ENCODE measurements at regions not wholly inside any gene's neighbourhood (a gene's known extent, or its start where the extent isn't known, plus 50 kb on each side); places are given as distances from the start of the nearest gene placed in this dataset.

DNA sequence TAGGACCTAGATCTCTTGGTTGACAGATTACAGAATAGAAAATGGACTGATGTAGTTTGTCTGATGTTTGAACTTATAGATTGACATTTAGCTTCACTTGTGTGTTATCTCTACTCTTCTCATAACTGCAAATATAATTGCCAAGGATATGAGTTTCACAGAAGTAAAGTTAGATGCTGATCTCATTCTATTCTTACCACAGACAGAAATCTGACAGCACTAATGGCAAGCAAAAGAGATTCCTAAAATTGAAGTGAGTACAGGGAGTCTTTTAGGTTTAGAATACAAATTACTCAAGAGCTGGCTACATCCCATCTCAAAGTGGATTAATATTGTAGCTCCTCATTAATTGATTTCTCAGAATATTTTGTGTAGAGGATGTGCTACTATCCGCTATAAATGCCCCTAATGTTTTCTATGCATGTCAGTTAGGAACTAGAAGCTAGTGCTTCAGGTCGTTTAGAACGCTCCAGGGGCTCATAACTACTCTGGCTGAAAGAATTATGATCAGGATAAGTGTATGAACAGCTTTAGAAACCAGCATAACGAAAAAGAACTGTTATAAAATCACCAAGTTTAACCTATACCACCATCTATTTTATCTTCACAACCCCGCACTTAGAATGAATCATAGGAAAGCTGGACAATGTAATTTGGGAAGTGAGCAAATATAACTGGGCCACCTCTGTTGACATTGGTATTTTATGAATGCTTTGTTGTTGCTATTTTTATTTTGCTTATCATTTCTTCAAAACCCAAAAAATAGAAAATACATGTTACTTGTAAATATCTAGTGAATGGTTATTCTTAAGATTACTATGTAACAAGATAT lies 378.8 kb upstream of the REG3G start:
- H3K4me3 ChIP-seq (ENCODE audit: low read depth, low read length), result no peak overlapping the region
- no peak for DNase-seq (ENCODE audit: low read depth)
- no peak for TF ChIP-seq CTCF (conservative IDR thresholded peaks at IDR 0.05; ENCODE audit: low read depth, low read length)

- DNase-seq (ENCODE audit: low read depth), result no peak
- no peak overlapping the region for H3K4me3 ChIP-seq (ENCODE audit: low read depth, low read length)
- no peak for TF ChIP-seq CTCF (conservative IDR thresholded peaks at IDR 0.05; ENCODE audit: low read depth, low read length)
Observed at GRCh38 chr2:78648558-78648957, 376.9 kb upstream of the REG3G start.

GRCh38 chr2:78654941-78655340 lies 370.6 kb upstream of the REG3G start:
- no peak for DNase-seq (ENCODE audit: low read depth)
- no peak for TF ChIP-seq CTCF (conservative IDR thresholded peaks at IDR 0.05; ENCODE audit: low read depth, low read length)
- H3K4me3 ChIP-seq (ENCODE audit: low read depth, low read length), result no peak overlapping the region

DNA sequence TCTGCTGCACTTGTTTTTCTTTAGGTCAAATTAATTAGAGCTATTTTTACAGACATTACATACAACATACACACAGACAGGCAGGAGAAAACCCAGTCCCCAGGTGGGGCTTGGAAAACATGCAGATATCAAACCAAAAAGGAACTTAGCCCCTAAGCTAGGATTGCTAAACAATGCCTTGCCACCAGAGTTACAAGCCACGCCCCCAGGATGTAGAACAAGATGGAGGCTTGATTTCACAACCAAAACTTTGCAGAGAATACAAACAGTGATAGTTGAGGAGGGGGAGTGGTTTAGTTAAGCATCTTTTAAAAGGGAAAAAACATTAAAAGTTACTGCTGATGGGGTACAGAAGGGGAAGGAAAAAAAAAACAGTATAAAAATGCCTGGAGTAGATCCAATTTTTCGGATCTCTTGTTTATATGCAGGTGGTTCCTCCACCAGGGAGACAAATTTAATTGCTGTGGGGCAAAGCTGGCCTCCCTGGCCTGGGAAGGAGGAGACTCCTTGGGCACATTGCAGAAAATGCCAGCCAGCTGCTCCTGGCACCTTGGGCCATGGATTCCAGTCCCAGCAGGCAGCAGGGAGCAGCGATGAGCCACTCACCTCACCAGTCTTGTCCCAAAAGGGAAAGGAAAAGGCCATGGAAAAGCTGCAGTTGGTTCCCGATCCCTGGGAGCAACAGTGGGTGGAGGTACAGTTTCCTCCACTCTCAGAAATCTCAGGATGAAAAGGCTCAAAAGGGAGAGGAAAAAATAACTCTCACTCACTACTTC lies 348.4 kb upstream of the REG3G start:
- TF ChIP-seq CTCF (conservative IDR thresholded peaks at IDR 0.05; ENCODE audit: low read depth, low read length), result no peak
- DNase-seq (ENCODE audit: low read depth), result no peak
- no peak overlapping the region for H3K4me3 ChIP-seq (ENCODE audit: low read depth, low read length)

DNA sequence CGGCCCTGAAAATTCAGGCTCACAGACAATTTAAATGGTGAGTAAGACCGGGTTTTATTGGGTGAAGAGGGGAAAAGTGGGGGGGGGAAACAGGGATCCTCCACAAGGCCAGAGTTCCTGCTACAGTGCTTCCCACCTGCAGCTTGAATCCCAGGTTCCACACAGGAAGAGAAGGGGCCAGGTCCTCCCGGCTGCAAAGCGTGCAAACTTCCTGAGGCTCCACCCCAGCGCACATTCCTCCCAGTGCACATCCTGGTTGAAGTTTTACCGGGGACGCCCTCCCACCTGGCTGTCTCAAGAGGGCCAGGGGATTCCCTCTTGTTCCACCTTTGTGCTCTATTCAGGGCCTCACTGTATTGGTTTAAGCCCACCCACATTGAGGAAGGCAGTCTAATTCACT lies 347.7 kb upstream of the REG3G start:
- H3K4me3 ChIP-seq (ENCODE audit: low read depth, low read length), result no peak overlapping the region
- no peak for DNase-seq (ENCODE audit: low read depth)
- TF ChIP-seq CTCF (conservative IDR thresholded peaks at IDR 0.05; ENCODE audit: low read depth, low read length), result no peak

DNA sequence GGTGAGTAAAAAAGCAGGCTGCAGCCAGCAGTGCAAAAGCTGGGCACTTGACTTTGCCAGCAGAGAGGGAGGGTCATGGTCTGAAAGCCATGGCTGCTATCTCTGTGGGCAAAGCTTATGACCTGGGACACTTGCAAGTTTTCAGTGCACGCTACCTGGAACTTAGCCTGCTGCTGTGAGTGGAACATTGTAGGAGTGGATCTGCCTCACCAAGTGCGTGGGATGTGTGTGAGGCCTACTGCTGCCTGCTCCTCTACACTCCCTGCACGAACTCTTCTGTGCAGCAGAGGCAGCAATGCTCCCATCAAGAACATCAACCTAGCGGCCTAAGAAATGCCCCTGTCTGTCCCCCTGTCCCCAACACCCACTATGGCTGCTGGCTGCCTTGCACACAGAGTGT lies 344.1 kb upstream of the REG3G start:
- no peak overlapping the region for H3K4me3 ChIP-seq (ENCODE audit: low read depth, low read length)
- no peak for TF ChIP-seq CTCF (conservative IDR thresholded peaks at IDR 0.05; ENCODE audit: low read depth, low read length)
- DNase-seq (ENCODE audit: low read depth), result no peak
